RWPE2 (cell line): ENCODE measurements at regions not wholly inside any gene's neighbourhood (a gene's known extent, or its start where the extent isn't known, plus 50 kb on each side); places are given as distances from the start of the nearest gene placed in this dataset.

Source experiments
- ATAC-seq: fragments of 200-7000 bp; cut with Tn5 transposase; 3 replicates; pipeline ENCODE4 v1.9.1; 2021; ENCODE audit warnings: low read depth
- DNase-seq: peaks from one replicate; pipeline ENCODE4 v3.0.0-alpha.2; 2020; ENCODE audit warnings: low spot score
- H3K27ac ChIP-seq: fragments of 450-650 bp; 2 replicates; pipeline ENCODE4 v1.5.1; 2017; ENCODE audit warnings: mild to moderate bottlenecking; ENCODE audit not compliant: poor library complexity, severe bottlenecking
- H3K27me3 ChIP-seq: fragments of 250-450 bp; sonication (Bioruptor Pico); 2 replicates; pipeline ENCODE4 v1.5.1; 2021; ENCODE audit warnings: mild to moderate bottlenecking, moderate library complexity; ENCODE audit not compliant: insufficient read depth, poor library complexity, severe bottlenecking
- H3K36me3 ChIP-seq: fragments of 250-450 bp; sonication (Bioruptor Pico); 2 replicates; pipeline ENCODE4 v1.5.1; 2020; ENCODE audit warnings: low read depth, mild to moderate bottlenecking, moderate library complexity
- H3K4me1 ChIP-seq: fragments of 250-450 bp; sonication (Bioruptor Pico); 2 replicates; pipeline ENCODE4 v1.5.1; 2021; ENCODE audit warnings: mild to moderate bottlenecking, moderate library complexity; ENCODE audit not compliant: insufficient read depth, poor library complexity, severe bottlenecking
- H3K4me3 ChIP-seq: fragments of 250-450 bp; sonication (Bioruptor Pico); 2 replicates; pipeline ENCODE4 v1.5.1; 2021; ENCODE audit warnings: mild to moderate bottlenecking, moderate library complexity; ENCODE audit not compliant: severe bottlenecking
- H3K9me3 ChIP-seq: fragments of 250-450 bp; sonication (Bioruptor Pico); 2 replicates; pipeline ENCODE4 v1.5.1; 2021; ENCODE audit warnings: mild to moderate bottlenecking, moderate library complexity; ENCODE audit not compliant: severe bottlenecking
- TF ChIP-seq, protein P1 (sequence below): fragments of 450-650 bp; IDR thresholded peaks from one replicate; pipeline ENCODE4 v1.5.1; 2017; ENCODE audit warnings: mild to moderate bottlenecking, moderate library complexity; ENCODE audit not compliant: poor library complexity, severe bottlenecking

DNA sequence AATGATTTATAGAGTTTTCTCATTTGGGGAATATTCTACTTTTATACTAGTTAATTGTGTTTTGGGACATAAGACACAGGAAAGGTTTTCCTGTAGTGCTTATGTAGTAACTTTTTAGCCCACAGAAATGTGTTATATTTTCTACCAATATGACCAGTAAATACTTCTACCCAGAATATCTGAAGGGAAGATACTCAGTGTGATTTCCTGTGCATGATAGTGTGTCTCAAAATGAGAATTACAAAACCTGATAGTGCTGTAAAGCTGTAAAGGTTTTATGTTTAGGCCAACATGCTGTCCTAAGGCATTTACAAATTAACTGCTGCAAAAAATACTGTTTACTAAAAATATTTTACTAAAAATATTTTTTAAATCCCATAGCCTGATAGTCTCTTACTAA lies 126.8 kb downstream of the RXFP2 start:
- DNase-seq (no peak), ATAC-seq (no peak)
- Histone ChIP-seq H3K27ac (no peak overlapping the region), H3K36me3 (no peaks in the 10 kb centered on the region), H3K27me3 (no peaks in the 10 kb centered on the region), H3K9me3 (no peaks in the 10 kb centered on the region), H3K4me1 (no peaks in the 10 kb centered on the region), H3K4me3 (no peak overlapping the region)
- TF ChIP-seq, protein P1, sequence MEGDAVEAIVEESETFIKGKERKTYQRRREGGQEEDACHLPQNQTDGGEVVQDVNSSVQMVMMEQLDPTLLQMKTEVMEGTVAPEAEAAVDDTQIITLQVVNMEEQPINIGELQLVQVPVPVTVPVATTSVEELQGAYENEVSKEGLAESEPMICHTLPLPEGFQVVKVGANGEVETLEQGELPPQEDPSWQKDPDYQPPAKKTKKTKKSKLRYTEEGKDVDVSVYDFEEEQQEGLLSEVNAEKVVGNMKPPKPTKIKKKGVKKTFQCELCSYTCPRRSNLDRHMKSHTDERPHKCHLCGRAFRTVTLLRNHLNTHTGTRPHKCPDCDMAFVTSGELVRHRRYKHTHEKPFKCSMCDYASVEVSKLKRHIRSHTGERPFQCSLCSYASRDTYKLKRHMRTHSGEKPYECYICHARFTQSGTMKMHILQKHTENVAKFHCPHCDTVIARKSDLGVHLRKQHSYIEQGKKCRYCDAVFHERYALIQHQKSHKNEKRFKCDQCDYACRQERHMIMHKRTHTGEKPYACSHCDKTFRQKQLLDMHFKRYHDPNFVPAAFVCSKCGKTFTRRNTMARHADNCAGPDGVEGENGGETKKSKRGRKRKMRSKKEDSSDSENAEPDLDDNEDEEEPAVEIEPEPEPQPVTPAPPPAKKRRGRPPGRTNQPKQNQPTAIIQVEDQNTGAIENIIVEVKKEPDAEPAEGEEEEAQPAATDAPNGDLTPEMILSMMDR: no peak

DNA sequence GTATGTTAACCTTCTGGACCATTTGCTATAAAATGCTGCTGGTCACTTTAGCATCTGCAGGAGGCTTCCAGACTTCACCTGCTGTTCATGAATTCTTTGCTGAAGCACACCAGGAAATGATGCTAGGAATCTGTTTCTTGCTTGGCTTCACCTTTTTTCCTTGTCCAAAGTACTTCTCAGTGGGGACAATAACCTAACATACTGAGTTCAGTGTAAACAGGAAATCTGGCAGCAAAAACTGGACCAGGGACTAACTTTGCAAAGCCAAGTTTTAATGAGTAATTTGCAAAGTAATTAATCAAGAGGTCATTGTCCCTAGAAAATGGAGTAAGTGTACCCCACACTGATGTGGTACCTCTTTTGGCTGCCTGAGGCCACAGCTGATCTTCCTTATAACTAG lies 128.4 kb downstream of the RXFP2 start:
- no peak overlapping the region for H3K4me3 ChIP-seq
- H3K27me3 ChIP-seq: no peaks in the 10 kb centered on the region
- TF ChIP-seq, protein P1: no peak
- no peak for ATAC-seq
- DNase-seq: no peak
- H3K4me1 ChIP-seq: no peaks in the 10 kb centered on the region
- no peaks in the 10 kb centered on the region for H3K9me3 ChIP-seq
- no peaks in the 10 kb centered on the region for H3K36me3 ChIP-seq
- no peak overlapping the region for H3K27ac ChIP-seq

DNA sequence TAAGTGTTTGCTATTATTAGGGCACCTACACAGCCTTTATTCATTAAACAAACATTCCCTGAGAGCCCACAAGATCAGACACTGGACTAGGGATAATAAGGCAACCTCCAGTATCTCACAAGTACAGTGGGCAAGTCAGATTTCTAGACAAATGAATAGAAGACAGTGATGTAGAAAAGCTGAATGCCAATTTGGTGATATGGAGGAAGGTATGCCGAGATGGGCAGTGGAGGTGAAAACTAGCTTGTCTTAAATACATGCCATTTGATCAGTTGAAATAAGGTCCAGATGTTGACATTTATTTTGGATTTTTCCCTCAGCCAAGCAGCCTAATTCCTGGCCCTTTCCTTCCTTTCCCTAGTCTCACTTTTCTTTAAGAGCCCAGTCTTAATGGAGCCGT lies 130.3 kb downstream of the RXFP2 start:
- TF ChIP-seq, protein P1: no peak
- ATAC-seq (no peak), DNase-seq (no peak)
- Histone ChIP-seq H3K4me3 (no peak overlapping the region), H3K9me3 (no peaks in the 10 kb centered on the region), H3K27ac (no peak overlapping the region), H3K27me3 (no peaks in the 10 kb centered on the region), H3K4me1 (no peaks in the 10 kb centered on the region), H3K36me3 (no peaks in the 10 kb centered on the region)

DNA sequence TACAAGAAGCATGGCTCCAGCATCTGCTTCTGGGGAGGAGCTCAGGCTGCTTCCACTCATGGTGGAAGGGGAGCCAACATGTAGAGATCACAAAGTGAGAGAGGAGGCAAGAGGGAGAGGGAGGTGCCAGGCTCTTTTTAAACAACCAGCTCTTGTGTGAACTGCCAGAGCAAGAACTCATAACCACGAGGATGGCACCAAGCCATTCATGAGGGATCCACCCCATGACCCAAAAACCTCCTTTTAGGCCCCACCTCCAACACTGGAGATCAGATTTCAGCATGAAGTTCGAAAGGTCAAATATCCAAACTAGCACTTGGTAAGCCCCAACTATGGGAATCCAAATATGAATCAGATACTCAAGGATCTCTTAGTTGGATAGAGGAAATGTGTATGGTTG lies 131.2 kb downstream of the RXFP2 start:
- H3K4me3 ChIP-seq: no peak overlapping the region
- TF ChIP-seq, protein P1: no peak
- no peaks in the 10 kb centered on the region for H3K9me3 ChIP-seq
- H3K36me3 ChIP-seq: no peaks in the 10 kb centered on the region
- H3K27ac ChIP-seq: no peak overlapping the region
- ATAC-seq (no peak), DNase-seq (no peak)
- no peaks in the 10 kb centered on the region for H3K4me1 ChIP-seq
- no peaks in the 10 kb centered on the region for H3K27me3 ChIP-seq

DNA sequence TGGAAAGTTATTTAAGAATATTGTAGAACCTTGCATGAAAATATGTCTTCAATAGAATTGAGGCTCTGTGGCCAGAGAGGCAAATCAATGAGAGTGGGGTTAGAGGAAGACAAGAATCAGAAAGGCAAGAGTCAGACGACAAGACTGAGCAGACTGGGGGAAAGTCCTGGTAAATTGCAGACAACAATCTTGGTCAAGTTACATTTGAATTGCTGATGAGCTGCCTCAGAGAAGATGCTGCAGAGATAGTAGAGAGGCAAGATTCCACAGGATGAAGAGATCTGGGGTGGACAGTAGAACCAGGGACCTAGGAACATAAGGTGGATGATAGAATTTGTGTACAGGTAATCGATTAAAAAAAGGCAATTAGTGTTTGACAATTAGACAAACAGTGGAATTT lies 133.8 kb downstream of the RXFP2 start:
- DNase-seq (no peak), ATAC-seq (no peak)
- H3K4me3 ChIP-seq: no peak overlapping the region
- no peaks in the 10 kb centered on the region for H3K9me3 ChIP-seq
- H3K36me3 ChIP-seq: no peaks in the 10 kb centered on the region
- TF ChIP-seq, protein P1: no peak
- no peaks in the 10 kb centered on the region for H3K27me3 ChIP-seq
- H3K27ac ChIP-seq: no peak overlapping the region
- no peaks in the 10 kb centered on the region for H3K4me1 ChIP-seq
